AG04449 (cell line): ENCODE measurements at regions not wholly inside any gene's neighbourhood (a gene's known extent, or its start where the extent isn't known, plus 50 kb on each side); places are given as distances from the start of the nearest gene placed in this dataset.
"Not testable (repeated sequence)": the region's sequence is repeated elsewhere in the genome, so short reads cannot be mapped to it uniquely, and the experiment has no call there.

Experiments
- CTCF ChIA-PET: fragments of 350-600 bp; formaldehyde crosslinking; extraction: SDS; loops from one replicate; lab custom pipeline; 2021; ENCODE audit warnings: antibody characterized with exemption; lab: Yijun Ruan, JAX
- POLR2A ChIA-PET: fragments of 400-600, 350-600 bp; formaldehyde crosslinking; extraction: SDS; loops from one replicate; lab custom pipeline; 2020; ENCODE audit warnings: antibody characterized with exemption, inconsistent platforms; lab: Yijun Ruan, JAX
- DNase-seq: peaks from one replicate; pipeline ENCODE4 v3.0.0-alpha.2; 2010; ENCODE audit warnings: low read depth, low spot score
- H3K4me3 ChIP-seq: 2 replicates; pipeline ENCODE4 v1.5.1; 2011; ENCODE audit warnings: low read depth, mild to moderate bottlenecking, control low read depth, low read length
- CTCF ChIP-seq: IDR thresholded peaks from one replicate; pipeline ENCODE4 v1.5.1; 2011; ENCODE audit warnings: mild to moderate bottlenecking, moderate library complexity, low read length, control low read depth, inconsistent platforms; ENCODE audit not compliant: insufficient read depth; ENCODE audit errors: missing control alignments

DNA sequence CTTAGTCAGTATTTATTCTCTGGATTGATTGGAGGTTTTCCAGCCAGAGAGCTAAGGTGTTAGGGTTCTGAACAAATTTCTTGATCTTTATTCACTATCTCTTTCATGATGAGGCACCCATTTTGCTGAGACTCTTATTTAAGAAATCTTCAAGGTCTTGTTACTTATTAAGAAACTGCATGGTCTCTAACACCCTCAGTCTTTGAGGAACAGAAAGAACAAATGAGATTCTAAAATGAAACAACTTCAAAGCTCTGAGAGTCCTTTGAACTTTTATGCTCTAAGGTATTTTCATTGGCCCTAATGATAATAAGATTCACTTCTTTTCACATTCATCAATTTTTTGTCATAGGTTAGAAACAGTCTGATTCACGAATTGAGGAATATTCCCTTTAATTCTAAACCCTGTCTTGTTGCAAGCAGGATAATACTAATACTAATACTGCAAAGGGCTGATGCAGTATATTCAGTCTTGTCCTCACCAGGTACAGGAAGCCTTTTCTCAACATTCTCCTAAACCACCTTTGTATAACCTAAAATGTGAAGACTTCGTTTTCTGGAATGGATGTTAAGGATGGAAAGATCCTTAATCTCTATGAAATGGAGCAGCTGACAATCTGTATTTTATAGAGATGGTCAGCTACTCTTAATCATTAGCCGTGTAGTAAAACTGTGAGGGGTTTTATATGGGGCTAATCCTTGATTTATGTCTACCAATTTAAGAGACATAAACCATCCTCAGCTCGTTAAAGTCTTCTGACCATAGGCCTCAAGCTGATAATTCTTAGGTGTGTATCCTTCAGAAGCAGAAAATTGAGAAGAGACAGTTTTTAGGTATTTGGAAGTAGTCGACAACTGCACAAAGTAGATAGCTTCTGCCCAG lies 198.3 kb downstream of the OTOL1 start:
- DNase-seq, result no peak
- no peak for TF ChIP-seq CTCF
- CTCF ChIA-PET, result no interaction called here
- H3K4me3 ChIP-seq, result no peak overlapping the region
- POLR2A ChIA-PET, result no interaction called here

GRCh38 chr3:161695811-161696210 lies 199.2 kb downstream of the OTOL1 start:
- DNase-seq, result no peak
- POLR2A ChIA-PET, result no interaction called here

DNA sequence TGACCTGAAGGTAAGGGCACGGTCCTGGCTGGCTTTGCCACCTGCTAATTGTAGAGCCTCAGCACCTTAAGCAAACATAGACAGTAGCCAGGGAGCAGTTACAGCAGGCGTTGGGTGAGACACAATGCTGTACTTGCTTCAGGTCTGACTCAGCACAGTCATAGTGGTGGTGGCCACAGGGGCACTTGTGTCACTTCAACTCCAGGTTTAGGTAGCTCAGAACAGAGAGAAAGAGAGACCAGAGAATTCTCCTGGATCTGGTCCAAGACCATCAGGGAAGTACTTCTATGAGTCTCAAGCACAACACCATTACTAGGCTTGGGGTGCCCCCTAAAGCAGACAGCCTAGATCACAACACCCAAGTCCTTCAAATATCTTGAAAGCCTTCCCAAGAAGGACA lies 204.4 kb downstream of the OTOL1 start:
- DNase-seq, result no peak
- CTCF ChIA-PET, result no interaction called here
- POLR2A ChIA-PET, result no interaction called here
- TF ChIP-seq CTCF, result no peak
- no peak overlapping the region for H3K4me3 ChIP-seq

More at GRCh38 chr3:161695811-161696210, 199.2 kb downstream of the OTOL1 start:
- TF ChIP-seq CTCF, result no peak
- CTCF ChIA-PET, result no interaction called here
- H3K4me3 ChIP-seq, result no peak overlapping the region

DNA sequence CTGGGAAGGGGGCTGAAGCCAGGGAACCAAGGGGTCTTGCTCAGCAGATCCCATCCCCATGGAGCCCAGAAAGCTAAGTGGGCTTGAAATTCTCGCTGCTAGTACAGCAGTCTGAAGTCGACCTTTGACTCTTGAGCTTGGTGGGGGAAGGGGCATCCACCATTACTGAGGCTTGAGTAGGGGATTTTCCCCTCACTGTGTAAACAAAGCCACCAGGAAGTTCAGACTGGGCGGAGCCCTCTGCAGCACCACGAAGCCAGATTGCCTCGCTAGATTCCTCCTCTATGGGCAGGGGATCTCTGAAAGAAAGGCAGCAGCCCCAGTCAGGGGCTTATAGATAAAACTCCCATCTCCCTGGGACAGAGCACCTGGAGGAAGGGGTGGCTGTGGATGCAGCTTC lies 210.6 kb downstream of the OTOL1 start:
- DNase-seq, POLR2A ChIA-PET, H3K4me3 ChIP-seq: not testable (repeated sequence)

DNA sequence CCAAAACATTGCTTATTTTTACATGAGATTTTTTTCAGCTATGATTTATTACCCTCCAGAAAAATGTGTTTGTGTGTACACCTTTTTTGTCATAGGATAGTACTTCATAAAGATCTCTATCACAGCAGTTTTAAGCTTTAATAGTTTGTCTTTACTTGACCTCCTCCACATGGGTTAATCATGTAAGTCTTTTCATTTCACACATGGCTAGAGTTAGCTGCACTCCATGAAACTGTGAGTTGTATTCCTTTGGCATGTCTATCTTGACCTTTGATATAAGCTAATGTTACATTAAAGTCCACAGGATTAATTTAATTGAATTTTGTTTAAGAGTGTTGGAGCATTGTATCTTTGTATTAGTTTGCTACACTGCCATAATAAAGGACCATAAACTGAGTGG lies 217.1 kb downstream of the OTOL1 start:
- no peak for TF ChIP-seq CTCF
- no peak overlapping the region for H3K4me3 ChIP-seq
- DNase-seq, result no peak
- ChIA-PET CTCF (no interaction called here), POLR2A (no interaction called here)

More for the DNA sequence above, 210.6 kb downstream of the OTOL1 start:
- CTCF ChIA-PET, result not testable (repeated sequence)

DNA sequence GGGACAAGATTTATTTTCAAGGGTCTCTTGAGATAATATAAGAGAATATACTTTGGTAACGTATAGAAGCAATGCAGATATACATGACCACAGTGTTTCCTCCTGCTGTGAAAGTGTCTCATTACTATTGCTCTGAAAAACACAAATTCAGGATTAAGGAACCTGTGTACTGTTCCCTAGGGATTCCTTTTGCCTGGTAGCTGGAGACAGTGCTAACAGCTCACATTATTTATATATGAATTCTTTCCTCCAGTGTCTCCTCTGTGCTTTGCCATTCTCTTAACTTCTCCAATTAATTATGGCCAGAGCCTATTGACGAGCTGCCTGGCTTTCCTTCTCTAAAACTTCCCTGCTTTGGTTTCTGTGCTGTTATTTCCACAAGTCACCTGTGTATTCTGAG lies 235.4 kb downstream of the OTOL1 start:
- H3K4me3 ChIP-seq, result no peak overlapping the region
- CTCF ChIA-PET, result no interaction called here
- POLR2A ChIA-PET, result no interaction called here
- DNase-seq, result no peak
- TF ChIP-seq CTCF, result no peak

DNA sequence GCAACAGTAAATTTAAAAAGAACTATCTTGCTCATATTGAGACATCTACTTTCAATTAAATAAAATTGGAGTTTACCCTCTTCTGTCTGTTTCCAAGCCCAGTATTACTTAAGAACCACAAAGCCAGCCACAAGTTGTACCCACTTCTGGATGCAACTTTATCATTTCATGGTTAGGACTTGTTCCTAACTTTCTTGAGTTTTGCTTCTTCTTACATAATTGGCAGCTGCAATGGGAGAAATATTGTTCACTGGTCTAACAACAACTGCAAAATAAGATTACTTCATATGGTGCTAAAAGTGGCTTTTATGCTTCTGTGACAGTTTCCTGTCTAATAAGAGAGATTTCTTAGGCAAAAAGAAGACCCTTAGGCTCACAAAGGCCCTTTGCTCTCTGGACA lies 240.6 kb downstream of the OTOL1 start:
- CTCF ChIA-PET, result no interaction called here
- POLR2A ChIA-PET, result no interaction called here
- no peak overlapping the region for H3K4me3 ChIP-seq
- TF ChIP-seq CTCF, result no peak
- no peak for DNase-seq
